Caco-2 (cell line): ENCODE measurements at regions not wholly inside any gene's neighbourhood (a gene's known extent, or its start where the extent isn't known, plus 50 kb on each side); places are given as distances from the start of the nearest gene placed in this dataset.

Experiments
- BruUV-seq: library from RNA; stranded (reverse); fragments of 400-500 nt; replicated peaks from 2 replicates; lab custom pipeline; 2021; lab: Mats Ljungman, UMichigan
- CTCF ChIA-PET: fragments of 300-600 bp; sonication (Branson Sonifier 250); formaldehyde crosslinking; loops from one replicate; lab custom pipeline; 2022; ENCODE audit warnings: antibody characterized with exemption; lab: Charles Lee
- POLR2A ChIA-PET: fragments of 300-600 bp; sonication (Branson Sonifier 250); formaldehyde crosslinking; loops from one replicate; lab custom pipeline; 2022; ENCODE audit warnings: antibody characterized with exemption; lab: Charles Lee
- DNase-seq, 2 experiments: peaks; one replicate each; pipeline versions ENCODE4 v3.0.0 to v3.0.0-alpha.2; 2020 to 2022
- H3K27me3 ChIP-seq: replicated peaks from 2 replicates; pipeline ENCODE4 v1.6.0; 2011; ENCODE audit warnings: low read length; ENCODE audit not compliant: control insufficient read depth, insufficient read depth
- H3K36me3 ChIP-seq: 2 replicates; pipeline ENCODE4 v1.5.1; 2011; ENCODE audit warnings: low read length; ENCODE audit not compliant: control insufficient read depth, insufficient read depth
- H3K4me1 ChIP-seq: fragments of 250-450 bp; sonication (Bioruptor Pico); 2 replicates; pipeline ENCODE4 v1.5.1; 2020; ENCODE audit warnings: mild to moderate bottlenecking
- H3K4me3 ChIP-seq: 2 replicates; pipeline ENCODE4 v1.5.1; 2011; ENCODE audit warnings: low read depth, mild to moderate bottlenecking, control low read depth, low read length
- H3K9me3 ChIP-seq: fragments of 250-450 bp; sonication (Bioruptor Pico); 2 replicates; pipeline ENCODE4 v1.5.1; 2020; ENCODE audit warnings: mild to moderate bottlenecking, moderate library complexity
- H3K27ac Mint-ChIP-seq: one replicate; pipeline ENCODE4 v1.8.0; 2022; ENCODE audit warnings: mixed read lengths; ENCODE audit not compliant: unreplicated experiment
- H3K27me3 Mint-ChIP-seq: one replicate; pipeline ENCODE4 v1.8.0; 2022; ENCODE audit warnings: mixed read lengths; ENCODE audit not compliant: insufficient read depth, unreplicated experiment
- H3K36me3 Mint-ChIP-seq: one replicate; pipeline ENCODE4 v1.8.0; 2022; ENCODE audit warnings: mild to moderate bottlenecking, mixed read lengths; ENCODE audit not compliant: insufficient read depth, unreplicated experiment
- H3K4me1 Mint-ChIP-seq: one replicate; pipeline ENCODE4 v1.8.0; 2022; ENCODE audit warnings: low read depth, mixed read lengths; ENCODE audit not compliant: unreplicated experiment
- H3K4me3 Mint-ChIP-seq: one replicate; pipeline ENCODE4 v1.8.0; 2022; ENCODE audit warnings: mild to moderate bottlenecking, moderate library complexity, mixed read lengths; ENCODE audit not compliant: unreplicated experiment
- H3K9me3 Mint-ChIP-seq: one replicate; pipeline ENCODE4 v1.8.0; 2022; ENCODE audit warnings: mixed read lengths; ENCODE audit not compliant: unreplicated experiment
- intact Hi-C: fragments of 100-400 bp; cut with micrococcal nuclease; formaldehyde crosslinking; loops from one replicate; pipeline ENCODE4 v1.10.0; 2022; ENCODE audit not compliant: unreplicated experiment
- TF ChIP-seq, protein P1 (sequence below), 2 experiments: fragments of 200-600 bp in 1 of 2; IDR thresholded peaks; 1 replicate in 1 of 2; 2 replicates in 1 of 2; pipeline versions ENCODE4 v1.5.1 to v1.8.0; 2011 to 2022; ENCODE audit warnings: antibody characterized with exemption in 1 of 2, control low read depth in 1 of 2, inconsistent platforms in 1 of 2, low read depth in 1 of 2, low read length in 1 of 2, mild to moderate bottlenecking in 1 of 2, moderate library complexity in 1 of 2; ENCODE audit not compliant: insufficient read depth in 1 of 2, severe bottlenecking in 1 of 2, unreplicated experiment in 1 of 2

DNA sequence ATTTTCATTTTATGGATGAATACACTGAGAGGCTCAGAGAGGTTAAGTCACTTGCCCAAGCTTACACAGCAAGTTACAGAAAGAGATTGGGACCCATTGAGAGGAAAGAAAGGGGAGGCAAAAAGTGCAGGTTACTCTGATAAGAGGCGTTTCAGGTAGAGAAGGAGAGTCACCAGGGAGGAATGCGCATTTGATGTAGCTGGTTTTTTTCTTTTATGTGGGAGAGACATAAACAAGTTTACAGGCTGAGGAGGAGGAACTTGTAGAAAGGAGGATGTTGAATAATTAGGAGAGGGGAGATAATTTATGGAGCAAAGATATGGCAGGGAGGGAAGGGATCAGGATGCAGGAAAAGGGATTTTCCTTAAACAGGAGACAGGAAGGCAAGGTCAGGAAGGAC lies 297.0 kb downstream of the PCNX1 start:
- ChIA-PET POLR2A (interaction anchor here (0.9 kb wide), 1 partner anchor 16 kb away, joined by 3 read pairs; no protein-coding TSS in a partner anchor), CTCF (no interaction called here)
- Mint-ChIP-seq H3K27me3 (no peaks in the 10 kb centered on the region), H3K36me3 (peaks cover 4% of the 10 kb centered on the region), H3K9me3 (peaks cover 19% of the 10 kb centered on the region), H3K4me1 (peaks cover 15% of the 10 kb centered on the region), H3K27ac (peak overlapping the region; percentile 7), H3K4me3 (no peak overlapping the region)
- DNase-seq, result no peak
- no peak overlapping the region for H3K4me3 ChIP-seq
- BruUV-seq, result no TSS peak
- no peaks in the 10 kb centered on the region for H3K27me3 ChIP-seq
- TF ChIP-seq, protein P1, sequence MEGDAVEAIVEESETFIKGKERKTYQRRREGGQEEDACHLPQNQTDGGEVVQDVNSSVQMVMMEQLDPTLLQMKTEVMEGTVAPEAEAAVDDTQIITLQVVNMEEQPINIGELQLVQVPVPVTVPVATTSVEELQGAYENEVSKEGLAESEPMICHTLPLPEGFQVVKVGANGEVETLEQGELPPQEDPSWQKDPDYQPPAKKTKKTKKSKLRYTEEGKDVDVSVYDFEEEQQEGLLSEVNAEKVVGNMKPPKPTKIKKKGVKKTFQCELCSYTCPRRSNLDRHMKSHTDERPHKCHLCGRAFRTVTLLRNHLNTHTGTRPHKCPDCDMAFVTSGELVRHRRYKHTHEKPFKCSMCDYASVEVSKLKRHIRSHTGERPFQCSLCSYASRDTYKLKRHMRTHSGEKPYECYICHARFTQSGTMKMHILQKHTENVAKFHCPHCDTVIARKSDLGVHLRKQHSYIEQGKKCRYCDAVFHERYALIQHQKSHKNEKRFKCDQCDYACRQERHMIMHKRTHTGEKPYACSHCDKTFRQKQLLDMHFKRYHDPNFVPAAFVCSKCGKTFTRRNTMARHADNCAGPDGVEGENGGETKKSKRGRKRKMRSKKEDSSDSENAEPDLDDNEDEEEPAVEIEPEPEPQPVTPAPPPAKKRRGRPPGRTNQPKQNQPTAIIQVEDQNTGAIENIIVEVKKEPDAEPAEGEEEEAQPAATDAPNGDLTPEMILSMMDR (IDR thresholded peaks at IDR 0.05; ENCODE audit: insufficient read depth in 1 of 2, low read depth in 1 of 2, low read length in 1 of 2, severe bottlenecking in 1 of 2, unreplicated experiment in 1 of 2), result no peak
- H3K9me3 ChIP-seq, result no peaks in the 10 kb centered on the region
- intact Hi-C loops, result no loop called here
- no peaks in the 10 kb centered on the region for H3K36me3 ChIP-seq
- H3K4me1 ChIP-seq, result 0 out of 2 replicates have a peak, but pooled peaks cover 4% of the 10 kb centered on the region

DNA sequence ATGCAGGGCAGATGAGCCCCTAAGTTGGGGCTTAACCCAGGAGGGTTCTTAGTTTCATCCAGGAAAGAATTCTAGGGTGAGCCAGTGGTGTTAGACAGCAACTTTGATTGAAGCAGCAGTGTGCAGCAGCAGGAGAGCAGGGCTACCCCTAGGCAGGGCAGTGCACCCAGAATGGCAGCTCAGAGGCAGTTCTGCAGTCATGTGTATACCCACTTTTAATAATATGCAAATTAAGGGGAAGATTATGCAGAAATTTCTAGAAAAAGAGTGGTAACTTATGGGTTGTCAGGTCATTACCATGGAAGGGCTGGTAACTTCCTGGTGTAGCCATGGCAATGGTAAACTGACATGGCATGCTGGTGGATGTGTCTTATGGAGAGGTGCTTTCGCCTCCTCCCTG lies 297.5 kb downstream of the PCNX1 start:
- Mint-ChIP-seq H3K9me3 (peaks cover 19% of the 10 kb centered on the region), H3K27me3 (no peaks in the 10 kb centered on the region), H3K36me3 (peaks cover 4% of the 10 kb centered on the region), H3K4me1 (peaks cover 15% of the 10 kb centered on the region), H3K4me3 (no peak overlapping the region), H3K27ac (no peak overlapping the region)
- Histone ChIP-seq H3K9me3 (no peaks in the 10 kb centered on the region), H3K4me1 (0 out of 2 replicates have a peak, but pooled peaks cover 4% of the 10 kb centered on the region), H3K27me3 (no peaks in the 10 kb centered on the region), H3K36me3 (no peaks in the 10 kb centered on the region), H3K4me3 (no peak overlapping the region)
- TF ChIP-seq, protein P1 (IDR thresholded peaks at IDR 0.05; ENCODE audit: insufficient read depth in 1 of 2, low read depth in 1 of 2, low read length in 1 of 2, severe bottlenecking in 1 of 2, unreplicated experiment in 1 of 2), result no peak
- DNase-seq, result no peak
- ChIA-PET CTCF (no interaction called here), POLR2A (interaction anchor here (0.9 kb wide), 1 partner anchor 16 kb away, joined by 3 read pairs; no protein-coding TSS in a partner anchor)
- intact Hi-C loops, result no loop called here
- no TSS peak for BruUV-seq

DNA sequence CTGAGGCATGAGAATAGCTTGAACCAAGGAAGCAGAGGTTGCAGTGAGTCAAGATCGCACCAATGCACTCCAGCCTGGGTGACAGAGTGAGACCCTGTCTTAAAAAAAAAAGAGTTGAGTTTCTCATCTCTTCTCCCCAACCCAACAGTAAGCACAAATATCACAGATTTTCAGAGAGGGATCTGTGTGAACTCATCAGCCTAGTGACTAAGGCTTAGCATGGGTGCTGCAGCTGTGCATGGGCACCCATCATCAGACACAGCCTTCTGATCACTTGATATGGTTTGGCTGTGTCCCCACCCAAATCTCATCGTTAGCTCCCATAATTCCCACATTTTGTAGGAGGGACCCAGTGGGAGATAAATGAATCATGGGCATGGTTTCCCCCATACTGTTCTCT lies 298.9 kb downstream of the PCNX1 start:
- no peak overlapping the region for H3K4me3 ChIP-seq
- no peaks in the 10 kb centered on the region for H3K9me3 ChIP-seq
- POLR2A ChIA-PET, result no interaction called here
- Mint-ChIP-seq H3K36me3 (peaks cover 2% of the 10 kb centered on the region), H3K27me3 (no peaks in the 10 kb centered on the region), H3K4me3 (no peak overlapping the region), H3K9me3 (peaks cover 19% of the 10 kb centered on the region), H3K4me1 (peaks cover 15% of the 10 kb centered on the region), H3K27ac (no peak overlapping the region)
- TF ChIP-seq, protein P1 (IDR thresholded peaks at IDR 0.05; ENCODE audit: insufficient read depth in 1 of 2, low read depth in 1 of 2, low read length in 1 of 2, severe bottlenecking in 1 of 2, unreplicated experiment in 1 of 2), result no peak
- H3K36me3 ChIP-seq, result no peaks in the 10 kb centered on the region
- CTCF ChIA-PET, result no interaction called here
- intact Hi-C loops, result no loop called here
- no TSS peak for BruUV-seq
- H3K27me3 ChIP-seq, result no peaks in the 10 kb centered on the region
- DNase-seq, result no peak
- 0 out of 2 replicates have a peak, but pooled peaks cover 4% of the 10 kb centered on the region for H3K4me1 ChIP-seq
